BLaER1 treated with 17β-estradiol and CSF1 and Interleukin-3, amounts not matched to agents 10 nM and 100 nM (cell line): ENCODE measurements at regions not wholly inside any gene's neighbourhood (a gene's known extent, or its start where the extent isn't known, plus 50 kb on each side); places are given as distances from the start of the nearest gene placed in this dataset.

ENCODE experiments used
- H3K27ac ChIP-seq, 11 experiments: shearing (Covaris generic); formaldehyde crosslinking; 2 replicates each; pipeline ENCODE4 v1.8.1; 2022
- H3K27me3 ChIP-seq, 11 experiments: shearing (Covaris generic); formaldehyde crosslinking; 2 replicates each; pipeline ENCODE4 v1.8.1; 2022
- H3K36me3 ChIP-seq, 11 experiments: shearing (Covaris generic); formaldehyde crosslinking; 2 replicates each; pipeline ENCODE4 v1.8.1; 2022
- H3K4me1 ChIP-seq, 10 experiments: shearing (Covaris generic); formaldehyde crosslinking; 2 replicates each; pipeline ENCODE4 v1.8.1; 2022
- H3K4me2 ChIP-seq, 11 experiments: shearing (Covaris generic); formaldehyde crosslinking; 2 replicates each; pipeline ENCODE4 v1.8.1; 2022
- H3K4me3 ChIP-seq, 10 experiments: shearing (Covaris generic); formaldehyde crosslinking; 2 replicates each; pipeline ENCODE4 v1.8.1; 2022
- H3K9ac ChIP-seq, 11 experiments: shearing (Covaris generic); formaldehyde crosslinking; 2 replicates each; pipeline ENCODE4 v1.8.1; 2022
- H3K9me3 ChIP-seq, 11 experiments: shearing (Covaris generic); formaldehyde crosslinking; replicated peaks in 1 of 11; 2 replicates each; pipeline ENCODE4 v1.8.1; 2022
- H4K20me1 ChIP-seq, 11 experiments: shearing (Covaris generic); formaldehyde crosslinking; 2 replicates each; pipeline ENCODE4 v1.8.1; 2022
- Cebpa-rat ChIP-seq, 11 experiments: shearing (Covaris generic); IDR thresholded peaks; 2 replicates each; pipeline ENCODE4 v1.8.1; 2022

- Histone ChIP-seq H4K20me1 (no peaks in the 10 kb centered on the region), H3K9ac (no peak overlapping the region), H3K4me2 (peak overlapping the region in 6 of 11 experiments; percentile 88 to 97 (median 93); a peak in 12 of 22 replicates), H3K4me3 (no peak overlapping the region), H3K36me3 (0 out of 22 replicates have a peak, but pooled peaks cover 0 to 6% (median 0%) of the 10 kb centered on the region in 11 experiments), H3K9me3 (peaks cover 12 to 33% (median 17%) of the 10 kb centered on the region in 11 experiments; a peak in 20 of 22 replicates), H3K27ac (peak overlapping the region in 8 of 11 experiments; percentile 35 to 96 (median 94); a peak in 10 of 22 replicates), H3K27me3 (no peaks in the 10 kb centered on the region), H3K4me1 (peaks cover 21 to 89% (median 69%) of the 10 kb centered on the region in 10 experiments)
- TF ChIP-seq Cebpa-rat (IDR thresholded peaks at IDR 0.05) = no peak
Observed at GRCh38 chr12:107349839-107350238, 256.5 kb upstream of the CRY1 start.

- H4K20me1 ChIP-seq = no peaks in the 10 kb centered on the region
- peaks cover 12 to 30% (median 17%) of the 10 kb centered on the region in 11 experiments; a peak in 20 of 22 replicates for H3K9me3 ChIP-seq
- H3K36me3 ChIP-seq = 0 out of 22 replicates have a peak, but pooled peaks cover 0 to 6% (median 0%) of the 10 kb centered on the region in 11 experiments
- peak overlapping the region in 7 of 11 experiments; percentile 62 to 82 (median 79); a peak in 11 of 22 replicates for H3K9ac ChIP-seq
- H3K4me3 ChIP-seq = no peak overlapping the region
- peak overlapping the region in 10 of 11 experiments; percentile 17 to 96 (median 92); a peak in 18 of 22 replicates for H3K27ac ChIP-seq
- H3K4me2 ChIP-seq = peak overlapping the region in 10 of 11 experiments; percentile 75 to 97 (median 90); a peak in 21 of 22 replicates
- TF ChIP-seq Cebpa-rat (IDR thresholded peaks at IDR 0.05) = no peak
- H3K27me3 ChIP-seq = no peaks in the 10 kb centered on the region
- H3K4me1 ChIP-seq = peaks cover 28 to 91% (median 72%) of the 10 kb centered on the region in 10 experiments
Observed at GRCh38 chr12:107351109-107351508, 257.8 kb upstream of the CRY1 start.

GRCh38 chr12:107351713-107352112 lies 258.4 kb upstream of the CRY1 start:
- H3K4me2 ChIP-seq = peak overlapping the region; percentile 75 to 97 (median 90)

GRCh38 chr12:107352347-107353081 lies 259.2 kb upstream of the CRY1 start:
- Histone ChIP-seq H3K4me1 (peaks cover 39 to 98% (median 83%) of the 10 kb centered on the region in 10 experiments), H3K4me2 (peak overlapping the region; percentile 75 to 97 (median 90))
- TF ChIP-seq Cebpa-rat (IDR thresholded peaks at IDR 0.05) = peak; percentile 74 to 99 (median 97)

More at GRCh38 chr12:107351713-107352112, 258.4 kb upstream of the CRY1 start:
- peak overlapping the region in 7 of 10 experiments; percentile 6 to 60 (median 39); a peak in 6 of 20 replicates for H3K4me3 ChIP-seq
- H3K27me3 ChIP-seq = no peaks in the 10 kb centered on the region
- H3K4me1 ChIP-seq = peaks cover 34 to 95% (median 76%) of the 10 kb centered on the region in 10 experiments
- no peaks in the 10 kb centered on the region for H4K20me1 ChIP-seq
- TF ChIP-seq Cebpa-rat (IDR thresholded peaks at IDR 0.05) = no peak
- H3K27ac ChIP-seq = peak overlapping the region in 10 of 11 experiments; percentile 17 to 96 (median 92); a peak in 19 of 22 replicates
- H3K36me3 ChIP-seq = 0 out of 22 replicates have a peak, but pooled peaks cover 0 to 6% (median 0%) of the 10 kb centered on the region in 11 experiments
- peak overlapping the region in 9 of 11 experiments; percentile 61 to 82 (median 77); a peak in 17 of 22 replicates for H3K9ac ChIP-seq
- H3K9me3 ChIP-seq = peaks cover 9 to 24% (median 17%) of the 10 kb centered on the region in 11 experiments; a peak in 20 of 22 replicates

GRCh38 chr12:107353312-107353711 lies 260.0 kb upstream of the CRY1 start:
- Histone ChIP-seq H4K20me1 (no peaks in the 10 kb centered on the region), H3K4me3 (peak overlapping the region in 6 of 10 experiments; percentile 6 to 60 (median 39); a peak in 8 of 20 replicates), H3K27me3 (no peaks in the 10 kb centered on the region), H3K27ac (peak overlapping the region in 10 of 11 experiments; percentile 62 to 96 (median 92); a peak in 19 of 22 replicates), H3K4me2 (peak overlapping the region; percentile 75 to 97 (median 90)), H3K9ac (peak overlapping the region in 9 of 11 experiments; percentile 61 to 82 (median 77); a peak in 18 of 22 replicates), H3K36me3 (0 out of 22 replicates have a peak, but pooled peaks cover 0 to 5% (median 0%) of the 10 kb centered on the region in 11 experiments), H3K4me1 (peaks cover 39 to 93% (median 82%) of the 10 kb centered on the region in 10 experiments), H3K9me3 (peaks cover 0 to 14% (median 9%) of the 10 kb centered on the region in 11 experiments; a peak in 14 of 22 replicates)
- TF ChIP-seq Cebpa-rat (IDR thresholded peaks at IDR 0.05) = no peak

More at GRCh38 chr12:107352347-107353081, 259.2 kb upstream of the CRY1 start:
- 0 out of 22 replicates have a peak, but pooled peaks cover 0 to 4% (median 0%) of the 10 kb centered on the region in 11 experiments for H3K36me3 ChIP-seq
- H3K27ac ChIP-seq = peak overlapping the region in 10 of 11 experiments; percentile 62 to 96 (median 92); a peak in 19 of 22 replicates
- H3K4me3 ChIP-seq = peak overlapping the region in 7 of 10 experiments; percentile 6 to 60 (median 39); a peak in 12 of 20 replicates
- H3K9me3 ChIP-seq = peaks cover 3 to 16% (median 11%) of the 10 kb centered on the region in 11 experiments; a peak in 20 of 22 replicates
- H3K9ac ChIP-seq = peak overlapping the region in 9 of 11 experiments; percentile 61 to 82 (median 77); a peak in 18 of 22 replicates
- no peaks in the 10 kb centered on the region for H4K20me1 ChIP-seq
- no peaks in the 10 kb centered on the region for H3K27me3 ChIP-seq

- Histone ChIP-seq H3K4me1 (peaks cover 34 to 87% (median 68%) of the 10 kb centered on the region in 10 experiments), H3K27ac (peak overlapping the region in 7 of 11 experiments; percentile 16 to 96 (median 94); a peak in 11 of 22 replicates), H3K9me3 (peaks cover 0 to 14% (median 9%) of the 10 kb centered on the region in 11 experiments; a peak in 14 of 22 replicates), H3K36me3 (peaks cover 0 to 12% (median 0%) of the 10 kb centered on the region in 11 experiments; a peak in 1 of 22 replicates), H3K9ac (peak overlapping the region in 2 of 11 experiments; percentile 22 to 36; a peak in 3 of 22 replicates), H3K4me3 (0 out of 20 replicates have a peak overlapping the region, but pooled peaks of 1 of the 10 experiments have one; percentile 3), H4K20me1 (no peaks in the 10 kb centered on the region; a peak in 1 of 22 replicates), H3K27me3 (no peaks in the 10 kb centered on the region), H3K4me2 (peak overlapping the region in 10 of 11 experiments; percentile 18 to 97 (median 68); a peak in 21 of 22 replicates)
- TF ChIP-seq Cebpa-rat (IDR thresholded peaks at IDR 0.05) = no peak
Observed at GRCh38 chr12:107355004-107355565, 261.7 kb upstream of the CRY1 start.

- TF ChIP-seq Cebpa-rat (IDR thresholded peaks at IDR 0.05) = no peak
- H3K9me3 ChIP-seq = peaks cover 0 to 14% (median 9%) of the 10 kb centered on the region in 11 experiments; a peak in 14 of 22 replicates
- no peaks in the 10 kb centered on the region for H3K27me3 ChIP-seq
- peak overlapping the region in 8 of 11 experiments; percentile 18 to 97 (median 72); a peak in 12 of 22 replicates for H3K4me2 ChIP-seq
- H4K20me1 ChIP-seq = no peaks in the 10 kb centered on the region; a peak in 1 of 22 replicates
- H3K36me3 ChIP-seq = peaks cover 0 to 12% (median 0%) of the 10 kb centered on the region in 11 experiments; a peak in 1 of 22 replicates
- H3K27ac ChIP-seq = peak overlapping the region in 4 of 11 experiments; percentile 94 to 96 (median 94); a peak in 5 of 22 replicates
- no peak overlapping the region for H3K4me3 ChIP-seq
- H3K4me1 ChIP-seq = peaks cover 34 to 86% (median 63%) of the 10 kb centered on the region in 10 experiments
- 0 out of 22 replicates have a peak overlapping the region, but pooled peaks of 1 of the 11 experiments have one; percentile 22 for H3K9ac ChIP-seq
Observed at GRCh38 chr12:107355612-107356011, 262.3 kb upstream of the CRY1 start.
